H9 (cell line): ENCODE measurements at regions not wholly inside any gene's neighbourhood (a gene's known extent, or its start where the extent isn't known, plus 50 kb on each side); places are given as distances from the start of the nearest gene placed in this dataset.
"Not testable (repeated sequence)": the region's sequence is repeated elsewhere in the genome, so short reads cannot be mapped to it uniquely, and the experiment has no call there.

Source experiments
- DNase-seq: peaks from one replicate; pipeline ENCODE4 v3.0.0-alpha.2; 2017
- H2AFZ ChIP-seq: one replicate; pipeline ENCODE4 v1.6.1; 2013; ENCODE audit warnings: mild to moderate bottlenecking, low read length, control low read depth, moderate library complexity
- H2AK5ac ChIP-seq: 2 replicates; pipeline ENCODE4 v1.6.1; 2013; ENCODE audit warnings: low read length, control low read depth, mixed read lengths; ENCODE audit not compliant: insufficient read length
- H2BK120ac ChIP-seq: one replicate; pipeline ENCODE4 v1.6.1; 2013; ENCODE audit warnings: low read depth, mild to moderate bottlenecking, low read length, control low read depth, inconsistent platforms; ENCODE audit not compliant: poor library complexity, severe bottlenecking
- H2BK12ac ChIP-seq: 2 replicates; pipeline ENCODE4 v1.6.1; 2013; ENCODE audit warnings: low read length, control low read depth, mixed read lengths, low read depth; ENCODE audit not compliant: insufficient read length
- H2BK15ac ChIP-seq: 2 replicates; pipeline ENCODE4 v1.6.1; 2013; ENCODE audit warnings: low read depth, low read length, control low read depth
- H2BK20ac ChIP-seq: one replicate; pipeline ENCODE4 v1.6.1; 2013; ENCODE audit warnings: low read depth, mild to moderate bottlenecking, low read length, control low read depth, inconsistent platforms; ENCODE audit not compliant: poor library complexity, severe bottlenecking
- H2BK5ac ChIP-seq: 2 replicates; pipeline ENCODE4 v1.6.1; 2013; ENCODE audit warnings: low read length, control low read depth, mixed read lengths; ENCODE audit not compliant: insufficient read length
- H3K14ac ChIP-seq: 2 replicates; pipeline ENCODE4 v1.6.1; 2013; ENCODE audit warnings: low read length, control low read depth; ENCODE audit not compliant: insufficient read depth
- H3K18ac ChIP-seq: 2 replicates; pipeline ENCODE4 v1.6.1; 2013; ENCODE audit warnings: low read depth, mild to moderate bottlenecking, mixed read lengths, low read length, control low read depth; ENCODE audit not compliant: insufficient read length
- H3K23ac ChIP-seq: 2 replicates; pipeline ENCODE4 v1.6.1; 2013; ENCODE audit warnings: low read length, control low read depth, mixed read lengths, low read depth; ENCODE audit not compliant: insufficient read length
- H3K23me2 ChIP-seq: 2 replicates; pipeline ENCODE4 v1.6.1; 2013; ENCODE audit warnings: low read depth, mild to moderate bottlenecking, mixed read lengths, low read length, control low read depth; ENCODE audit not compliant: insufficient read length, poor library complexity, severe bottlenecking
- H3K27ac ChIP-seq: 2 replicates; pipeline ENCODE4 v1.5.1; 2013; ENCODE audit warnings: low read length, control low read depth, mixed read lengths, low read depth; ENCODE audit not compliant: insufficient read length
- H3K27me3 ChIP-seq: 2 replicates; pipeline ENCODE4 v1.6.1; 2013; ENCODE audit warnings: low read length, control low read depth, inconsistent platforms; ENCODE audit not compliant: insufficient read depth
- H3K4ac ChIP-seq: 2 replicates; pipeline ENCODE4 v1.6.1; 2013; ENCODE audit warnings: low read depth, mild to moderate bottlenecking, control low read depth, inconsistent platforms, low read length, moderate library complexity
- H3K4me1 ChIP-seq: 2 replicates; pipeline ENCODE4 v1.6.1; 2013; ENCODE audit warnings: low read length, control low read depth, inconsistent platforms; ENCODE audit not compliant: insufficient read depth
- H3K4me2 ChIP-seq: 2 replicates; pipeline ENCODE4 v1.6.1; 2013; ENCODE audit warnings: low read length, control low read depth, mixed read lengths; ENCODE audit not compliant: insufficient read length, insufficient read depth
- H3K56ac ChIP-seq: 2 replicates; pipeline ENCODE4 v1.6.1; 2013; ENCODE audit warnings: low read depth, mild to moderate bottlenecking, mixed read lengths, low read length, control low read depth; ENCODE audit not compliant: insufficient read length
- H3K79me1 ChIP-seq: 2 replicates; pipeline ENCODE4 v1.6.1; 2013; ENCODE audit warnings: low read depth, mild to moderate bottlenecking, moderate library complexity, low read length, control low read depth, inconsistent platforms; ENCODE audit not compliant: insufficient read depth, poor library complexity, severe bottlenecking
- H3K79me2 ChIP-seq: 2 replicates; pipeline ENCODE4 v1.6.1; 2013; ENCODE audit warnings: low read length, control low read depth, inconsistent platforms; ENCODE audit not compliant: insufficient read depth
- H3K9ac ChIP-seq: 2 replicates; pipeline ENCODE4 v1.6.1; 2013; ENCODE audit warnings: low read length, control low read depth, mixed read lengths; ENCODE audit not compliant: insufficient read length; ENCODE audit errors: extremely low read depth
- H3K9me3 ChIP-seq: one replicate; pipeline ENCODE4 v1.6.1; 2013; ENCODE audit warnings: low read depth, low read length, inconsistent platforms; ENCODE audit not compliant: control insufficient read depth
- H3T11ph ChIP-seq: one replicate; pipeline ENCODE4 v1.6.1; 2013; ENCODE audit warnings: mild to moderate bottlenecking, low read length, control low read depth, inconsistent platforms
- H4K20me1 ChIP-seq: one replicate; pipeline ENCODE4 v1.6.1; 2013; ENCODE audit not compliant: control insufficient read depth, insufficient read length, insufficient read depth
- H4K5ac ChIP-seq: 2 replicates; pipeline ENCODE4 v1.6.1; 2013; ENCODE audit warnings: low read depth, mild to moderate bottlenecking, mixed read lengths, low read length, control low read depth; ENCODE audit not compliant: insufficient read length
- H4K8ac ChIP-seq: replicated peaks from 2 replicates; pipeline ENCODE4 v1.6.1; 2013; ENCODE audit warnings: low read length, control low read depth, mixed read lengths, low read depth; ENCODE audit not compliant: insufficient read length
- H4K91ac ChIP-seq: 2 replicates; pipeline ENCODE4 v1.6.1; 2013; ENCODE audit warnings: low read depth, mild to moderate bottlenecking, moderate library complexity, mixed read lengths, low read length, control low read depth; ENCODE audit not compliant: insufficient read length
- H3K27ac Mint-ChIP-seq, 3 experiments: 2 replicates in 2 of 3; 3 replicates in 1 of 3; pipeline ENCODE4 v1.8.0; 2020 to 2021; ENCODE audit warnings: mixed read lengths in 3 of 3, mild to moderate bottlenecking in 1 of 3, moderate library complexity in 1 of 3
- H3K27me3 Mint-ChIP-seq: 2 replicates; pipeline ENCODE4 v1.8.0; 2021; ENCODE audit warnings: low read depth, mild to moderate bottlenecking, moderate library complexity, mixed read lengths
- H3K36me3 Mint-ChIP-seq, 3 experiments: 2 replicates in 2 of 3; 3 replicates in 1 of 3; pipeline ENCODE4 v1.8.0; 2020 to 2021; ENCODE audit warnings: low read depth in 3 of 3, mixed read lengths in 3 of 3; ENCODE audit not compliant: insufficient read depth in 1 of 3
- H3K4me1 Mint-ChIP-seq, 2 experiments: 2 replicates each; pipeline ENCODE4 v1.8.0; 2020; ENCODE audit warnings: mixed read lengths in 2 of 2
- H3K4me3 Mint-ChIP-seq, 2 experiments: 2 replicates in 1 of 2; 3 replicates in 1 of 2; pipeline ENCODE4 v1.8.0; 2020 to 2021; ENCODE audit warnings: mild to moderate bottlenecking in 2 of 2, mixed read lengths in 2 of 2, moderate library complexity in 1 of 2
- H3K9me3 Mint-ChIP-seq, 2 experiments: 2 replicates in 1 of 2; 3 replicates in 1 of 2; pipeline ENCODE4 v1.8.0; 2020; ENCODE audit warnings: mild to moderate bottlenecking in 2 of 2, mixed read lengths in 2 of 2, moderate library complexity in 1 of 2
- CTCF ChIP-seq: fragments of 200-600 bp; sonication (generic); conservative IDR thresholded peaks from 3 replicates; pipeline ENCODE4 v1.8.0; 2021; ENCODE audit warnings: antibody characterized with exemption, mild to moderate bottlenecking
- WGBS: extraction: QIAGEN DNeasy Blood & Tissue Kit; methylation state at CpG from one replicate; pipeline ENCODE4 v1.1.7; 2013; ENCODE audit warnings: missing lambda C conversion rate, low lambda C conversion rate, mixed read lengths; ENCODE audit not compliant: insufficient read length; ENCODE audit errors: extremely low coverage; 5-methylcytosine and 5-hydroxymethylcytosine counted together

GRCh38 chr14:106421431-106422033 is 895.1 kb downstream of the TMEM121 start:
- WGBS: no CpG with 5 or more reads among the region's 20 CpGs
- H3K9me3 ChIP-seq: peaks cover 67% of the 10 kb centered on the region
- H3K36me3 Mint-ChIP-seq: peaks cover 21 to 25% (median 22%) of the 10 kb centered on the region in 3 experiments; a peak in 6 of 7 replicates
- H3K9ac ChIP-seq, H3K4me2 ChIP-seq, H3K4me1 ChIP-seq, H4K8ac ChIP-seq, H3K27ac ChIP-seq, H4K91ac ChIP-seq, H3K18ac ChIP-seq, H4K5ac ChIP-seq, H3T11ph ChIP-seq, H2BK120ac ChIP-seq, H2BK5ac ChIP-seq, H3K27me3 Mint-ChIP-seq, H2BK20ac ChIP-seq, H3K4me3 Mint-ChIP-seq, H3K79me1 ChIP-seq, H3K27me3 ChIP-seq, H3K14ac ChIP-seq, H3K23ac ChIP-seq, H4K20me1 ChIP-seq, DNase-seq, H3K23me2 ChIP-seq, H3K56ac ChIP-seq, H3K79me2 ChIP-seq, H3K4me1 Mint-ChIP-seq, H2AFZ ChIP-seq, H3K4ac ChIP-seq, H2BK12ac ChIP-seq, H2AK5ac ChIP-seq, H2BK15ac ChIP-seq, H3K27ac Mint-ChIP-seq: not testable (repeated sequence)
- TF ChIP-seq CTCF: peak; percentile 36; the same call in 2 of the 3 replicates
- H3K9me3 Mint-ChIP-seq: peaks cover 91 to 93% of the 10 kb centered on the region in 2 experiments
